Caco-2 (cell line): ENCODE measurements at regions not wholly inside any gene's neighbourhood (a gene's known extent, or its start where the extent isn't known, plus 50 kb on each side); places are given as distances from the start of the nearest gene placed in this dataset.

Experiments
- BruUV-seq: library from RNA; stranded (reverse); fragments of 400-500 nt; replicated peaks from 2 replicates; lab custom pipeline; 2021; lab: Mats Ljungman, UMichigan
- CTCF ChIA-PET: fragments of 300-600 bp; sonication (Branson Sonifier 250); formaldehyde crosslinking; loops from one replicate; lab custom pipeline; 2022; ENCODE audit warnings: antibody characterized with exemption; lab: Charles Lee
- POLR2A ChIA-PET: fragments of 300-600 bp; sonication (Branson Sonifier 250); formaldehyde crosslinking; loops from one replicate; lab custom pipeline; 2022; ENCODE audit warnings: antibody characterized with exemption; lab: Charles Lee
- DNase-seq, 2 experiments: peaks; one replicate each; pipeline versions ENCODE4 v3.0.0 to v3.0.0-alpha.2; 2020 to 2022
- H3K27me3 ChIP-seq: replicated peaks from 2 replicates; pipeline ENCODE4 v1.6.0; 2011; ENCODE audit warnings: low read length; ENCODE audit not compliant: control insufficient read depth, insufficient read depth
- H3K36me3 ChIP-seq: 2 replicates; pipeline ENCODE4 v1.5.1; 2011; ENCODE audit warnings: low read length; ENCODE audit not compliant: control insufficient read depth, insufficient read depth
- H3K4me1 ChIP-seq: fragments of 250-450 bp; sonication (Bioruptor Pico); 2 replicates; pipeline ENCODE4 v1.5.1; 2020; ENCODE audit warnings: mild to moderate bottlenecking
- H3K4me3 ChIP-seq: 2 replicates; pipeline ENCODE4 v1.5.1; 2011; ENCODE audit warnings: low read depth, mild to moderate bottlenecking, control low read depth, low read length
- H3K9me3 ChIP-seq: fragments of 250-450 bp; sonication (Bioruptor Pico); 2 replicates; pipeline ENCODE4 v1.5.1; 2020; ENCODE audit warnings: mild to moderate bottlenecking, moderate library complexity
- H3K27ac Mint-ChIP-seq: one replicate; pipeline ENCODE4 v1.8.0; 2022; ENCODE audit warnings: mixed read lengths; ENCODE audit not compliant: unreplicated experiment
- H3K27me3 Mint-ChIP-seq: one replicate; pipeline ENCODE4 v1.8.0; 2022; ENCODE audit warnings: mixed read lengths; ENCODE audit not compliant: insufficient read depth, unreplicated experiment
- H3K36me3 Mint-ChIP-seq: one replicate; pipeline ENCODE4 v1.8.0; 2022; ENCODE audit warnings: mild to moderate bottlenecking, mixed read lengths; ENCODE audit not compliant: insufficient read depth, unreplicated experiment
- H3K4me1 Mint-ChIP-seq: one replicate; pipeline ENCODE4 v1.8.0; 2022; ENCODE audit warnings: low read depth, mixed read lengths; ENCODE audit not compliant: unreplicated experiment
- H3K4me3 Mint-ChIP-seq: one replicate; pipeline ENCODE4 v1.8.0; 2022; ENCODE audit warnings: mild to moderate bottlenecking, moderate library complexity, mixed read lengths; ENCODE audit not compliant: unreplicated experiment
- H3K9me3 Mint-ChIP-seq: one replicate; pipeline ENCODE4 v1.8.0; 2022; ENCODE audit warnings: mixed read lengths; ENCODE audit not compliant: unreplicated experiment
- intact Hi-C: fragments of 100-400 bp; cut with micrococcal nuclease; formaldehyde crosslinking; loops from one replicate; pipeline ENCODE4 v1.10.0; 2022; ENCODE audit not compliant: unreplicated experiment
- TF ChIP-seq, protein P1 (sequence below), 2 experiments: fragments of 200-600 bp in 1 of 2; IDR thresholded peaks; 1 replicate in 1 of 2; 2 replicates in 1 of 2; pipeline versions ENCODE4 v1.5.1 to v1.8.0; 2011 to 2022; ENCODE audit warnings: antibody characterized with exemption in 1 of 2, control low read depth in 1 of 2, inconsistent platforms in 1 of 2, low read depth in 1 of 2, low read length in 1 of 2, mild to moderate bottlenecking in 1 of 2, moderate library complexity in 1 of 2; ENCODE audit not compliant: insufficient read depth in 1 of 2, severe bottlenecking in 1 of 2, unreplicated experiment in 1 of 2

GRCh38 chr1:83741770-83742169 is 257.2 kb downstream of the TTLL7 start:
- H3K9me3 ChIP-seq, result no peaks in the 10 kb centered on the region
- peaks cover 11% of the 10 kb centered on the region for H3K9me3 Mint-ChIP-seq
- peaks cover 5% of the 10 kb centered on the region; the same call in 1 of the 2 replicates for H3K4me1 ChIP-seq
- no peaks in the 10 kb centered on the region for H3K36me3 ChIP-seq
- DNase-seq, result no peak
- H3K4me1 Mint-ChIP-seq, result peaks cover 16% of the 10 kb centered on the region
- TF ChIP-seq, protein P1, sequence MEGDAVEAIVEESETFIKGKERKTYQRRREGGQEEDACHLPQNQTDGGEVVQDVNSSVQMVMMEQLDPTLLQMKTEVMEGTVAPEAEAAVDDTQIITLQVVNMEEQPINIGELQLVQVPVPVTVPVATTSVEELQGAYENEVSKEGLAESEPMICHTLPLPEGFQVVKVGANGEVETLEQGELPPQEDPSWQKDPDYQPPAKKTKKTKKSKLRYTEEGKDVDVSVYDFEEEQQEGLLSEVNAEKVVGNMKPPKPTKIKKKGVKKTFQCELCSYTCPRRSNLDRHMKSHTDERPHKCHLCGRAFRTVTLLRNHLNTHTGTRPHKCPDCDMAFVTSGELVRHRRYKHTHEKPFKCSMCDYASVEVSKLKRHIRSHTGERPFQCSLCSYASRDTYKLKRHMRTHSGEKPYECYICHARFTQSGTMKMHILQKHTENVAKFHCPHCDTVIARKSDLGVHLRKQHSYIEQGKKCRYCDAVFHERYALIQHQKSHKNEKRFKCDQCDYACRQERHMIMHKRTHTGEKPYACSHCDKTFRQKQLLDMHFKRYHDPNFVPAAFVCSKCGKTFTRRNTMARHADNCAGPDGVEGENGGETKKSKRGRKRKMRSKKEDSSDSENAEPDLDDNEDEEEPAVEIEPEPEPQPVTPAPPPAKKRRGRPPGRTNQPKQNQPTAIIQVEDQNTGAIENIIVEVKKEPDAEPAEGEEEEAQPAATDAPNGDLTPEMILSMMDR (IDR thresholded peaks at IDR 0.05; ENCODE audit: insufficient read depth in 1 of 2, low read depth in 1 of 2, low read length in 1 of 2, severe bottlenecking in 1 of 2, unreplicated experiment in 1 of 2), result no peak
- no peaks in the 10 kb centered on the region for H3K27me3 Mint-ChIP-seq
- CTCF ChIA-PET, result no interaction called here
- POLR2A ChIA-PET, result interaction anchor here (0.9 kb wide), 1 partner anchor 14 kb away, joined by 3 read pairs; no protein-coding TSS in a partner anchor
- no peaks in the 10 kb centered on the region for H3K36me3 Mint-ChIP-seq
- no TSS peak for BruUV-seq
- intact Hi-C loops, result no loop called here
- no peak overlapping the region for H3K4me3 ChIP-seq
- no peak overlapping the region for H3K4me3 Mint-ChIP-seq
- H3K27ac Mint-ChIP-seq, result no peak overlapping the region
- H3K27me3 ChIP-seq, result no peaks in the 10 kb centered on the region

GRCh38 chr1:83741348-83741747 is 257.6 kb downstream of the TTLL7 start:
- intact Hi-C loops, result no loop called here
- Mint-ChIP-seq H3K27me3 (no peaks in the 10 kb centered on the region), H3K9me3 (peaks cover 11% of the 10 kb centered on the region), H3K4me3 (no peak overlapping the region), H3K4me1 (peaks cover 16% of the 10 kb centered on the region), H3K36me3 (no peaks in the 10 kb centered on the region), H3K27ac (no peak overlapping the region)
- Histone ChIP-seq H3K4me3 (no peak overlapping the region), H3K9me3 (no peaks in the 10 kb centered on the region), H3K27me3 (no peaks in the 10 kb centered on the region), H3K4me1 (peaks cover 5% of the 10 kb centered on the region; the same call in 1 of the 2 replicates), H3K36me3 (no peaks in the 10 kb centered on the region)
- DNase-seq, result peak; percentile 42 to 47
- TF ChIP-seq, protein P1 (IDR thresholded peaks at IDR 0.05; ENCODE audit: insufficient read depth in 1 of 2, low read depth in 1 of 2, low read length in 1 of 2, severe bottlenecking in 1 of 2, unreplicated experiment in 1 of 2), result no peak
- CTCF ChIA-PET, result no interaction called here
- BruUV-seq, result no TSS peak
- POLR2A ChIA-PET, result interaction anchor here (0.9 kb wide), 1 partner anchor 14 kb away, joined by 3 read pairs; no protein-coding TSS in a partner anchor

DNA sequence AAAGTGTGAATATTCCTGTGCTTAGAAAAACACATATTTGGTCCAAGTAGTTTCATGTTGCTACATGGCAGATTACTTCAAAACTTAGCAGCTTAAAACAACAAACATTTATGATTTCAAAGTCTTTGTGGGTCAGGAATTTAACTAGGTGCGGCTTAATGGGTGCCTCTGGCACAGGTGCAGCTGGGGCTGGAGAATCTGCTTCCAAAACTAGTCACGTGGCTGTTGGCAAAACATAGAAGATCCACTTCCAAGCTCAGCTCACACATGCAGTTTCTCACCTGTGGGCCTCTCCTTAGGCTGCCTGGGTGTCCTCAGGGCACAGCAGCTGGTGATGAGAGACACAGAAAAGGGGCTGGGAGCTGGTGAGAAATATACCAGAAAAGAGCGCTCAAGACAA is 263.4 kb downstream of the TTLL7 start:
- no peaks in the 10 kb centered on the region for H3K27me3 ChIP-seq
- no peaks in the 10 kb centered on the region for H3K4me1 ChIP-seq
- no peaks in the 10 kb centered on the region for H3K36me3 ChIP-seq
- TF ChIP-seq, protein P1 (IDR thresholded peaks at IDR 0.05; ENCODE audit: insufficient read depth in 1 of 2, low read depth in 1 of 2, low read length in 1 of 2, severe bottlenecking in 1 of 2, unreplicated experiment in 1 of 2), result no peak
- DNase-seq, result no peak
- Mint-ChIP-seq H3K27ac (no peak overlapping the region), H3K4me1 (no peaks in the 10 kb centered on the region), H3K9me3 (peaks cover 10% of the 10 kb centered on the region), H3K27me3 (no peaks in the 10 kb centered on the region), H3K36me3 (no peaks in the 10 kb centered on the region), H3K4me3 (no peak overlapping the region)
- BruUV-seq, result no TSS peak
- no peaks in the 10 kb centered on the region for H3K9me3 ChIP-seq
- ChIA-PET CTCF (no interaction called here), POLR2A (no interaction called here)
- no peak overlapping the region for H3K4me3 ChIP-seq
- intact Hi-C loops, result no loop called here
